GM23248 (cell line): ENCODE measurements at regions not wholly inside any gene's neighbourhood (a gene's known extent, or its start where the extent isn't known, plus 50 kb on each side); places are given as distances from the start of the nearest gene placed in this dataset.
A peak's percentile ranks its signal among the peaks of the same experiment; 100 is the strongest.

Source experiments
- DNase-seq: peaks from one replicate; pipeline ENCODE4 v3.0.0-alpha.2; 2015
- H2AFZ ChIP-seq: fragments of 200-600 bp; sonication (generic); 2 replicates; pipeline ENCODE4 v1.6.1; 2016; ENCODE audit warnings: antibody characterized with exemption
- H3F3A ChIP-seq: fragments of 200-600 bp; sonication (generic); 2 replicates; pipeline ENCODE4 v1.6.1; 2016; ENCODE audit warnings: mild to moderate bottlenecking, antibody characterized with exemption, mixed run types; ENCODE audit not compliant: insufficient read depth
- H3K27ac ChIP-seq: fragments of 200-600 bp; sonication (generic); 2 replicates; pipeline ENCODE4 v1.5.1; 2016; ENCODE audit warnings: mild to moderate bottlenecking
- H3K27me3 ChIP-seq: fragments of 200-600 bp; sonication (generic); replicated peaks from 2 replicates; pipeline ENCODE4 v1.6.1; 2016; ENCODE audit warnings: mild to moderate bottlenecking; ENCODE audit not compliant: insufficient read depth
- H3K36me3 ChIP-seq: fragments of 200-600 bp; sonication (generic); 2 replicates; pipeline ENCODE4 v1.6.1; 2016; ENCODE audit warnings: low read depth, mild to moderate bottlenecking
- H3K4me1 ChIP-seq: fragments of 200-600 bp; sonication (generic); 2 replicates; pipeline ENCODE4 v1.6.1; 2016; ENCODE audit warnings: mild to moderate bottlenecking; ENCODE audit not compliant: insufficient read depth
- H3K4me2 ChIP-seq: fragments of 200-600 bp; sonication (generic); one replicate; pipeline ENCODE4 v1.6.1; 2016; ENCODE audit warnings: mild to moderate bottlenecking; ENCODE audit not compliant: unreplicated experiment
- H3K4me3 ChIP-seq: fragments of 200-600 bp; sonication (generic); 2 replicates; pipeline ENCODE4 v1.5.1; 2016; ENCODE audit warnings: mild to moderate bottlenecking
- H3K79me2 ChIP-seq: fragments of 200-600 bp; sonication (generic); 2 replicates; pipeline ENCODE4 v1.6.1; 2016; ENCODE audit warnings: mild to moderate bottlenecking; ENCODE audit not compliant: insufficient read depth
- H3K9ac ChIP-seq: fragments of 200-600 bp; sonication (generic); 2 replicates; pipeline ENCODE4 v1.6.1; 2016; ENCODE audit warnings: mild to moderate bottlenecking
- H3K9me2 ChIP-seq: fragments of 200-600 bp; sonication (generic); 2 replicates; pipeline ENCODE4 v1.6.1; 2016; ENCODE audit warnings: mixed run types, mild to moderate bottlenecking, moderate library complexity; ENCODE audit not compliant: insufficient read depth
- H3K9me3 ChIP-seq: fragments of 200-600 bp; sonication (generic); one replicate; pipeline ENCODE4 v1.6.1; 2017; ENCODE audit warnings: low read depth
- H4K20me1 ChIP-seq: fragments of 200-600 bp; sonication (generic); 2 replicates; pipeline ENCODE4 v1.6.0; 2016; ENCODE audit not compliant: insufficient read depth
- EZH2 ChIP-seq: fragments of 200-600 bp; sonication (generic); IDR thresholded peaks from 2 replicates; pipeline ENCODE4 v1.6.1; 2018; ENCODE audit warnings: antibody characterized with exemption, mild to moderate bottlenecking; ENCODE audit not compliant: insufficient read depth, poor library complexity, severe bottlenecking
- EZH2phosphoT487 ChIP-seq: fragments of 200-600 bp; sonication (generic); IDR thresholded peaks from 2 replicates; pipeline ENCODE4 v1.6.1; 2018; ENCODE audit warnings: antibody characterized with exemption, moderate library complexity, mild to moderate bottlenecking, low read depth; ENCODE audit not compliant: insufficient read depth
- WGBS, 2 experiments: methylation state at CpG; one replicate each; pipeline ENCODE4 v1.1.6; 2015 to 2017; ENCODE audit warnings: low lambda C conversion rate in 2 of 2, low coverage in 1 of 2; ENCODE audit errors: missing lambda C conversion rate in 2 of 2; 5-methylcytosine and 5-hydroxymethylcytosine counted together
- in situ Hi-C: fragments of 300-500 bp; cut with MboI; formaldehyde crosslinking; loops from 2 replicates; pipeline ENCODE4 v1.15.0; 2020

- H3K4me1 ChIP-seq: peaks cover 22% of the 10 kb centered on the region
- H3K9ac ChIP-seq: no peak overlapping the region
- no peaks in the 10 kb centered on the region for H4K20me1 ChIP-seq
- TF ChIP-seq EZH2 (no peak), EZH2phosphoT487 (no peak)
- H3K27ac ChIP-seq: no peak overlapping the region
- no peak overlapping the region for H3K4me2 ChIP-seq
- WGBS, 2 experiments: 90 to 94% methylated on average over 16 of the region's 16 CpGs
- no peak overlapping the region for H2AFZ ChIP-seq
- H3K79me2 ChIP-seq: no peaks in the 10 kb centered on the region
- no peaks in the 10 kb centered on the region for H3K36me3 ChIP-seq
- peaks cover 12% of the 10 kb centered on the region for H3F3A ChIP-seq
- in situ Hi-C loops: no loop called here
- H3K9me2 ChIP-seq: no peaks in the 10 kb centered on the region
- no peak for DNase-seq
- no peaks in the 10 kb centered on the region for H3K9me3 ChIP-seq
- no peaks in the 10 kb centered on the region for H3K27me3 ChIP-seq
- no peak overlapping the region for H3K4me3 ChIP-seq
Observed at GRCh38 chr9:16214677-16215352, 655.7 kb downstream of the BNC2 start.

- H3K36me3 ChIP-seq: no peaks in the 10 kb centered on the region
- peaks cover 12% of the 10 kb centered on the region for H3F3A ChIP-seq
- H3K79me2 ChIP-seq: no peaks in the 10 kb centered on the region
- peaks cover 22% of the 10 kb centered on the region for H3K4me1 ChIP-seq
- H3K9ac ChIP-seq: no peak overlapping the region
- no peak overlapping the region for H3K4me2 ChIP-seq
- H2AFZ ChIP-seq: no peak overlapping the region
- no peak overlapping the region for H3K4me3 ChIP-seq
- H3K9me2 ChIP-seq: no peaks in the 10 kb centered on the region
- no peaks in the 10 kb centered on the region for H4K20me1 ChIP-seq
- TF ChIP-seq EZH2phosphoT487: no peak
- no peak for TF ChIP-seq EZH2
- in situ Hi-C loops: no loop called here
- no peak overlapping the region for H3K27ac ChIP-seq
- no peaks in the 10 kb centered on the region for H3K9me3 ChIP-seq
- H3K27me3 ChIP-seq: no peaks in the 10 kb centered on the region
- no peak for DNase-seq
- WGBS, 2 experiments: 96 to 99% methylated on average over 6 of the region's 6 CpGs
Observed at GRCh38 chr9:16215353-16215680, 655.2 kb downstream of the BNC2 start.

GRCh38 chr9:16217943-16218701, 652.3 kb downstream of the BNC2 start:
- peak; percentile 43 for DNase-seq
- no peak overlapping the region for H3K9ac ChIP-seq

GRCh38 chr9:16221366-16221765, 649.1 kb downstream of the BNC2 start:
- peaks cover 21% of the 10 kb centered on the region for H3K4me1 ChIP-seq
- no peak overlapping the region for H3K9ac ChIP-seq
- 41 to 47% methylated on average over 6 of the region's 6 CpGs for WGBS, 2 experiments
- H3K4me3 ChIP-seq: no peak overlapping the region
- TF ChIP-seq EZH2phosphoT487: no peak
- TF ChIP-seq EZH2: no peak
- H3K27me3 ChIP-seq: no peaks in the 10 kb centered on the region
- no peaks in the 10 kb centered on the region for H4K20me1 ChIP-seq
- H3K4me2 ChIP-seq: no peak overlapping the region
- in situ Hi-C loops: no loop called here
- H3K27ac ChIP-seq: no peak overlapping the region
- H3K36me3 ChIP-seq: no peaks in the 10 kb centered on the region
- no peaks in the 10 kb centered on the region for H3K9me3 ChIP-seq
- H3K79me2 ChIP-seq: no peaks in the 10 kb centered on the region
- no peaks in the 10 kb centered on the region for H3F3A ChIP-seq
- no peak for DNase-seq
- peak overlapping the region; percentile 14; the same call in 1 of the 2 replicates for H2AFZ ChIP-seq
- no peaks in the 10 kb centered on the region for H3K9me2 ChIP-seq

More at GRCh38 chr9:16217943-16218701, 652.3 kb downstream of the BNC2 start:
- TF ChIP-seq EZH2phosphoT487: no peak
- no peak for TF ChIP-seq EZH2
- Histone ChIP-seq H2AFZ (no peak overlapping the region), H3K36me3 (no peaks in the 10 kb centered on the region), H3K9me2 (no peaks in the 10 kb centered on the region), H3K27ac (no peak overlapping the region), H3K4me2 (no peak overlapping the region), H3K4me1 (peaks cover 33% of the 10 kb centered on the region), H3K79me2 (no peaks in the 10 kb centered on the region), H3K4me3 (no peak overlapping the region), H3K27me3 (no peaks in the 10 kb centered on the region), H4K20me1 (no peaks in the 10 kb centered on the region), H3F3A (peaks cover 12% of the 10 kb centered on the region), H3K9me3 (no peaks in the 10 kb centered on the region)
- WGBS, 2 experiments: 81 to 86% methylated on average over 22 of the region's 22 CpGs
- in situ Hi-C loops: no loop called here
